ENCODE measurements at regions not wholly inside any gene's neighbourhood (a gene's known extent, or its start where the extent isn't known, plus 50 kb on each side); places are given as distances from the start of the nearest gene placed in this dataset.
"Not testable (repeated sequence)": the region's sequence is repeated elsewhere in the genome, so short reads cannot be mapped to it uniquely, and the experiment has no call there.

DNA sequence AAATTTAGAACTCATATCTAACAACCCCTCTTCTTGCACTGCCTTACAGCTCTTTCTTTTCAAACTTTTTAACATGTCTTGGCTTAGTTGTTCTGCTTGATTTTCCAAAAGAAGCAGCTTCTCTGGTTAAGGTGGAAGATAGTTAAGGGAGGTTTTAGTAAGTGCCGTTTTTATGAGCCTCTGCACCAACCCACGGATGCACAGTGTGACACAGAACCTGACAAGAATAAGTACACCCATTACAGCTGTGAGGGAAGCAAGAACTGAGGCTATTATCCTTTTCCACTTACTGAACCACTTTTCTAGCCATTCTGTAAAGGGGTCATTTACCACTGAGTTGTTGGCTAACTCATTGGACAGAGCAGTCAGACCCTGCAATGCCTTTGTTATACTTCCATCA lies 336.0 kb upstream of the PCDH10 start:
- TF ChIP-seq, protein P1, sequence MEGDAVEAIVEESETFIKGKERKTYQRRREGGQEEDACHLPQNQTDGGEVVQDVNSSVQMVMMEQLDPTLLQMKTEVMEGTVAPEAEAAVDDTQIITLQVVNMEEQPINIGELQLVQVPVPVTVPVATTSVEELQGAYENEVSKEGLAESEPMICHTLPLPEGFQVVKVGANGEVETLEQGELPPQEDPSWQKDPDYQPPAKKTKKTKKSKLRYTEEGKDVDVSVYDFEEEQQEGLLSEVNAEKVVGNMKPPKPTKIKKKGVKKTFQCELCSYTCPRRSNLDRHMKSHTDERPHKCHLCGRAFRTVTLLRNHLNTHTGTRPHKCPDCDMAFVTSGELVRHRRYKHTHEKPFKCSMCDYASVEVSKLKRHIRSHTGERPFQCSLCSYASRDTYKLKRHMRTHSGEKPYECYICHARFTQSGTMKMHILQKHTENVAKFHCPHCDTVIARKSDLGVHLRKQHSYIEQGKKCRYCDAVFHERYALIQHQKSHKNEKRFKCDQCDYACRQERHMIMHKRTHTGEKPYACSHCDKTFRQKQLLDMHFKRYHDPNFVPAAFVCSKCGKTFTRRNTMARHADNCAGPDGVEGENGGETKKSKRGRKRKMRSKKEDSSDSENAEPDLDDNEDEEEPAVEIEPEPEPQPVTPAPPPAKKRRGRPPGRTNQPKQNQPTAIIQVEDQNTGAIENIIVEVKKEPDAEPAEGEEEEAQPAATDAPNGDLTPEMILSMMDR (IDR thresholded peaks at IDR 0.05; ENCODE audit: low read length) = not testable (repeated sequence)
- not testable (repeated sequence) for TF ChIP-seq EZH2 (IDR thresholded peaks at IDR 0.05; ENCODE audit: borderline replicate concordance, low read length)
